GM12865 (cell line): ENCODE measurements at regions not wholly inside any gene's neighbourhood (a gene's known extent, or its start where the extent isn't known, plus 50 kb on each side); places are given as distances from the start of the nearest gene placed in this dataset.

Experiments
- DNase-seq: peaks from one replicate; pipeline ENCODE4 v3.0.0; 2010; ENCODE audit warnings: low read depth
- H3K4me3 ChIP-seq: 2 replicates; pipeline ENCODE4 v1.5.1; 2011; ENCODE audit warnings: mild to moderate bottlenecking, low read depth, low read length, control low read depth
- TF ChIP-seq, protein P1 (sequence below): IDR thresholded peaks from 2 replicates; pipeline ENCODE4 v1.5.1; 2011; ENCODE audit warnings: low read length, control low read depth, low read depth, inconsistent platforms; ENCODE audit not compliant: insufficient read depth; ENCODE audit errors: missing control alignments

DNA sequence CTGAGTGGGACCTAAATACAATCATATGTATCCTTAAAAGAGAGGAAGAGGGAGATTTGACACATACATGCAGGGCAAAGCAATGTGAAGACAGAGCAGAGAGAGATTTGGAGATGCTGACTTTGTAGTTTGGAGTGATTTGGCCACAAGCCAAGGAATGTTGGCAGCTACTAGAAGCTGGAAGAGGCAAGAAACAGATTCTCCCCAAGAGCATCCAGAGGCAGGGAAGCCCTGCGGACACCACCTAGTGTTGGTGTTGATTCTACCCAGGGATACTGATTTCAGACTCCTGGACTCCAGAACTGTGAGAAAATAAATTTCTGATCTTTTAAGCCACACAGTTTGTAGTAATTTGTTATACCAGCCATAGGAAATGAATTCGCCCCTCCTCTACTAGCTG, 64.9 kb upstream of the OSMR start:
- H3K4me3 ChIP-seq, result no peak overlapping the region
- DNase-seq, result no peak
- TF ChIP-seq, protein P1, sequence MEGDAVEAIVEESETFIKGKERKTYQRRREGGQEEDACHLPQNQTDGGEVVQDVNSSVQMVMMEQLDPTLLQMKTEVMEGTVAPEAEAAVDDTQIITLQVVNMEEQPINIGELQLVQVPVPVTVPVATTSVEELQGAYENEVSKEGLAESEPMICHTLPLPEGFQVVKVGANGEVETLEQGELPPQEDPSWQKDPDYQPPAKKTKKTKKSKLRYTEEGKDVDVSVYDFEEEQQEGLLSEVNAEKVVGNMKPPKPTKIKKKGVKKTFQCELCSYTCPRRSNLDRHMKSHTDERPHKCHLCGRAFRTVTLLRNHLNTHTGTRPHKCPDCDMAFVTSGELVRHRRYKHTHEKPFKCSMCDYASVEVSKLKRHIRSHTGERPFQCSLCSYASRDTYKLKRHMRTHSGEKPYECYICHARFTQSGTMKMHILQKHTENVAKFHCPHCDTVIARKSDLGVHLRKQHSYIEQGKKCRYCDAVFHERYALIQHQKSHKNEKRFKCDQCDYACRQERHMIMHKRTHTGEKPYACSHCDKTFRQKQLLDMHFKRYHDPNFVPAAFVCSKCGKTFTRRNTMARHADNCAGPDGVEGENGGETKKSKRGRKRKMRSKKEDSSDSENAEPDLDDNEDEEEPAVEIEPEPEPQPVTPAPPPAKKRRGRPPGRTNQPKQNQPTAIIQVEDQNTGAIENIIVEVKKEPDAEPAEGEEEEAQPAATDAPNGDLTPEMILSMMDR, result no peak

DNA sequence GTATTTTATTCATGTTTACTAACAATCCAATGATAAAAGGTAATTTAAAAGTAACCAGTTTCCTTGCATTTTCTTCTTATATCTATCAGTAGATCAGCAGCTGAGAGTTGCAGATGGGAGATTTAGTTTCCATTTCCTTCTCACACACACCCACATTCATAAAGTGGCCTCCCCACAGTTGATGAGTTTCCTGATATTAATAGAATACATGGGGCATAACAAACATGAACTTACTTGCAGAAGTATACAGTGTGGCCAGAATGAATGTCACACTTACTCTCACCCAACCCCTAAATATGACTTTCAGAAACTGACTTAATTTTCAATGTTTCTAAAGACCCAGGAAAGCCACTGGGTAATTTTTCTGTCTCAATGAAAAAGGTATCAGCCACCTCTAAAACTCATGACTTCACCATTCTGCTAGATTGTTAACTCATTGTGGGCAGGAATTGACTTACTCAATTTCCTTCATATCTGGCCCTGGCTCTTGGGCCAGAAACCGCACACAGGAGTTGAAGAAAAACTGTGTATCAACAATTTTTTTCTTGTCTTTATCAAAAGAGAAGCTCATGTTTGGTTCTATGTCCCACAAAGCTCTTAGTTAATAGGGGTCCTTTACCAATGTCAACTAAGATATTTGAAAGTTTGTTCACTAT, 63.5 kb upstream of the OSMR start:
- no peak overlapping the region for H3K4me3 ChIP-seq
- DNase-seq, result peak; percentile 7
- TF ChIP-seq, protein P1, result no peak

DNA sequence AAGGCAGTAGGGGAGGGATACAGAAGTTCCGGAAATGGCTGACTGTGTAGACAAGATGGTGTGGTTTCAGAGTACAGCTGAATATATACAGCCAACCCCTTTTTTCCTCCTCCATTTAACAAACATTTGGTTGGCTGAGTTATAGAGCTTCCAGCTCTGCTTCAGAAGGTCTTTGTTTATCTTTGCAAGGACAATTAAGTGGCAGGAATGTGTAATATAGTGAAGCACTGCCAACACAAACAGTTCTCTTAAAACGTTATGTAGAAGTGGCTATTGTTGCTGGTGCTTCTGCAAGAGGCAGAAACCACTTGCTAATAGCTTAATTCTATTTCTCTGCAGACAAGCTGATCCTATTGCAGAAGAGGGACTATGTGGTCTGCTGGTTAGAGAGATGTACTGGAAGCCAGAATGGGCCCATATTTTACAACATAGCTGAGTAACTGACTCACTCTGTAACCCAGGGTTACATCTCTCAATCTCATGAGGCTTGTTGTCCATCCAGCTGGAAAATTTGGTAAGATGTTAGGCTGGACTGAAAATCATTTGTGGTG, 62.7 kb upstream of the OSMR start:
- DNase-seq, result no peak
- no peak overlapping the region for H3K4me3 ChIP-seq
- TF ChIP-seq, protein P1, result no peak

DNA sequence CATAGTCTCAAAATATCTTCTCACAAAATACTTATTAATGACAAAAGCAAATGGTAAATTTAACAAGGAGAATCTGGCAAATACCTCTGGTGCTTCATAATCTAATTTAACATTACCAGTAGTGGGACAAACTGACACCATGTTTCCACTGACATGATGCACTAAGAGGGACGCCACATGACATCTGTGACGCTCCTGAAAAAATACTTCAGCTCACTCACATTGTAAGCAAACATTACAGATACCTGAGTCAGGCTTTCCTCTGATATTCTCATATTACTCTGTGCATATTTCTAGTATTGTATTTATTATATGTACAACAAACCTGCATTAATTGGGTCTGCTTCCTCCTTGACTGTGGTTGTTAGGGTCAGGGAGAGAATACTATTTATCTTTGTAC, 56.7 kb upstream of the OSMR start:
- no peak for DNase-seq
- H3K4me3 ChIP-seq, result no peak overlapping the region
- TF ChIP-seq, protein P1, result no peak

DNA sequence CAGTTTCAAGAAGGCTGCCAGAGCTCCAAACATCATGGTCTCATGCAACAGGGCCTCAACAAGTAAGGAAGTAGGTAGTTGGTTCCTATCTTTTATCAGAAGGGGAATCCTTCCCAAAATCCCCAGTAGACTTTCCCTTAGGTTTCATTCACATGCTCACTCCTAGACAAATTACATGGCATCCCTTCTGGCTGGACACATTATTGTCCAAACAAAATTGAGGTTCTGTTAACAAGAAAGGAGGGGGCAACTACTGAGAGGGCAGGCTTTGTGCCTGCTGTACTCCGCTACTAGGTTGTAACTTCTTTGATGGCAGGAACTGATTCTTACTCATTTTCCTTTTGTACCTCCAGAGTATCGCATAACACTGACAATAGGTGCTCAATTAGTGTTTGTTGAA, 56.0 kb upstream of the OSMR start:
- no peak for DNase-seq
- TF ChIP-seq, protein P1, result no peak
- no peak overlapping the region for H3K4me3 ChIP-seq

DNA sequence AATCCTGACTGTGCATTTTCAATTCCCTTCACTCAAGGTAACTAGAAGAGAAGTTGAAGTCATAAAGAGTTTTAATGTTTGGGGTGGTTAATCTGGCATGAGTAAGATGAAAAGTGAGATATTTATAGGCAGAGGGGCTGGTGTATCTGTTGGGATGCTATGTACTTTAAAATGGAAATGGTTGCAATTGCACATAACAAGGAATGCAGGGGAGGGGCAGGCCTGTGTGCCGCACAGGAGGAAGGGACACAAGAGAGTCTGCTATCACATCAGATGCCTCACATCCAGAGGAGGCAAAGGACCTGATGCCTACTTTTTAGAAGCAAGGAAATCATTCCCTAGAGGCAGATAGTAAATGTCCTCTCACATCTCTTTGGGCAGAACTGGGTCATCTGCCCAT, 55.5 kb upstream of the OSMR start:
- no peak for DNase-seq
- H3K4me3 ChIP-seq, result no peak overlapping the region
- TF ChIP-seq, protein P1, result no peak

DNA sequence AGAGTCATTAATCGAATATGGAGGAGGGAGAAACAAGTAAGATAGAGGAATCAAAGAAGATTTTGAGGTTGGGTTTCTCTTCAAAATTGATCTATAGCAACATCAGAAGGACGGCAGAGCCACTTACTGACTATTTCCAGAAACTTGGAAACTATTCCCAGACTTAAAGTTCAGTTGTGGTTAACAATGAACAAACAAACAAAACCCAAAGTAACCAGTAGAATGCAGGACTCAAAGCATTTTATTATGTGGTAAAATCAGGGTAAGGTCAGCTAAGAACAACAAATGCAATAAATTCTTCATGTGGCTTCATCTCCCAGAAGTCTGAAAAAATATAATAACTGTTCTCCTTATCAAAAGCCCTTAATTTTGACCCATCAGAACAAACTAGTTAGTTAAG, 54.9 kb upstream of the OSMR start:
- TF ChIP-seq, protein P1, result no peak
- H3K4me3 ChIP-seq, result no peak overlapping the region
- no peak for DNase-seq
